ENCODE measurements at regions not wholly inside any gene's neighbourhood (a gene's known extent, or its start where the extent isn't known, plus 50 kb on each side); places are given as distances from the start of the nearest gene placed in this dataset.
"Not testable (repeated sequence)": the region's sequence is repeated elsewhere in the genome, so short reads cannot be mapped to it uniquely, and the experiment has no call there.

DNA sequence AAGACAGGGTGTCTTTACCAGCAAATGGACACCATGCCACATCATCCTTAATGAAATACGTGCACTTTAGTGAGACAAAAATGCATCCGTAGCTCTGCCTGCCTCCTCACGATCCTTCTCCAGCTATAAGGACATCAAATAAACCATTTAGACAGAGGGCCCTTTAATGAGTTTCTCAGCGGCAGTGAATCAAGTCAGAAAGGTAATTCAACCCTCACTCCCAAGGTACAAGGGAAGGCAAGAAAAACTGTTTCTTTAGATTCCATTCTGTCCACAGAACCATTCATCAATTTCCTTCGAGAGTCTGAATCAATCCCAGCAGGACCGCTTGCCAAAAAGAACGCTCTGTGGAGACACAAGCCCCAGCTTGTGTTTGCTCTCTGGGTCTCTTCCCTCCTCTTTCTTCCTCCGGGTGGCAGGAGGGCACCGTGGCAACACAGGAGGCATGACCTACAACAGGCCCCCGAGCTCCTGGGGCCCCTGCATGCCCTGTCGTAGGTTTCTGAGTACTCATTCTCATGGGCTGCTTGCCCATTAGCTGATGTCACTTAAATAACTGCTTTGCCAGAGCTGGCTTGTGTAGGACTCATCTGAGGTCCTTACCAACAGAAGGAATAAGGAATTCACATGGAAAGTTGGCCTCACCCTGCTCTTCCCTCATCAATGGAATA lies 297.8 kb upstream of the PRKCQ start:
- DNase-seq (ENCODE audit: low spot score) = no peak

DNA sequence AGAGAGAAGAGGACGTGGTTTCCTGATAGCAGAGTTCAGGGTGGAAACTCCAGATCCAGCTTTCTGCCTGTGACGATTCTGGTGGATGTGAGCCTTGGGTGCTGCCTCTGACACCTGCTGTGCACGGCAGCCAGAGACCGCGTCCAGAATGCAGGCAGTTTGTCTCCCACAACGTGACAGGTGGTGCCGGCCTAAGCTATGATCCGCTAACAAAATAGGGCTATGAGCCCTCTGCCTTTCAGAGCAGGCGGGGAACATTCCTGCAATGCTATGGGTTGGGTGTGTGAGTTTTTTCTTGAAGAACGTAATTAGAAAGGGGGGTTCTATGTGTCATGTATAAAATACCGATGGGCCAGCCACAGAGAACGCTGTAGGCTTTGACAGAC lies 297.3 kb upstream of the PRKCQ start:
- DNase-seq (ENCODE audit: low spot score) = no peak

DNA sequence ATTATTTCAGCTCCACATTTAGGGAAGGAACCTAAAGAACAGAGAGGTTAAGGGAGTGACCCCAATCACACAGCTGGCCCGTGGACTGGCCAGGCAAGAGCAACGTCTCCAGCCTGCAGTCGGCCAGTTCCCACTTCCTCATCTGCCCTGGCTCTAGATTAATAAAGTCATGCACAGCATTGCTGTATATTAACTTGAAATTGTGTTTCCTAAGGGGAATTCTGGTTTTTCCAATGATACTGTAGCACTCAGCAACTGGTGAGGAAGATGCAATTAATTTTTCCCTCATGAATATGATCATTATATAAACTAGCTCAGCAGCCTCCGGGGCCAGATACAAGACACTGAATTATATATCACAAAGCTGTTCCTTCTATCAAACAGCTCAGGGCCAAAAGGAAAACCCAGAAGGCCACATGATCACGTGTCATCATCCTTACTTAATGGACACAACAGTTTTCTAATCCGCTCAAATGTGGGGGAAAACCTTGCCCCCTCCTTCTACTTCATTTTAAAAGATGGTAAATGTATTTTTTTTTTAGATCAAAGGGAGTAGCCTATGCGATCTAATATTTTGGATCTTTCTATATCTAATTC lies 295.3 kb upstream of the PRKCQ start:
- no peak for DNase-seq (ENCODE audit: low spot score)

DNA sequence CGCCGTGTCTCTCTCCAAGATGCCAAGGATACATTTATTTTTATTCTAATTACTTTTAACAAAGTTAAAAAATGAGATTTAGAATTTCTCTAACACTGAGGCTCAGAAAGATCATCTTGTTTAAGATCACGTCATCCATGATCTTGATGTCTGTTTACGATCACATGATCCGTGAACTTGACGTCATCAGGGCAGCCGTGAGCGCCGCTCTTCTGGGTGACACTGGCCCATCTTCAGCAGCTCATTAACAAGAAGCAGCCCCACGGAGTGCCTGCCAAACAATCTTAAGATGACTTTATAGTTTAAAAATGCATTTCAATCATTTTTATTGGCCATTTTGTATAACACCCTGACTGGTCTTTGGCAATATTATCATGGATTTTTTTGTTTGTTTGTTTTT lies 291.1 kb upstream of the PRKCQ start:
- DNase-seq (ENCODE audit: low spot score) = no peak

DNA sequence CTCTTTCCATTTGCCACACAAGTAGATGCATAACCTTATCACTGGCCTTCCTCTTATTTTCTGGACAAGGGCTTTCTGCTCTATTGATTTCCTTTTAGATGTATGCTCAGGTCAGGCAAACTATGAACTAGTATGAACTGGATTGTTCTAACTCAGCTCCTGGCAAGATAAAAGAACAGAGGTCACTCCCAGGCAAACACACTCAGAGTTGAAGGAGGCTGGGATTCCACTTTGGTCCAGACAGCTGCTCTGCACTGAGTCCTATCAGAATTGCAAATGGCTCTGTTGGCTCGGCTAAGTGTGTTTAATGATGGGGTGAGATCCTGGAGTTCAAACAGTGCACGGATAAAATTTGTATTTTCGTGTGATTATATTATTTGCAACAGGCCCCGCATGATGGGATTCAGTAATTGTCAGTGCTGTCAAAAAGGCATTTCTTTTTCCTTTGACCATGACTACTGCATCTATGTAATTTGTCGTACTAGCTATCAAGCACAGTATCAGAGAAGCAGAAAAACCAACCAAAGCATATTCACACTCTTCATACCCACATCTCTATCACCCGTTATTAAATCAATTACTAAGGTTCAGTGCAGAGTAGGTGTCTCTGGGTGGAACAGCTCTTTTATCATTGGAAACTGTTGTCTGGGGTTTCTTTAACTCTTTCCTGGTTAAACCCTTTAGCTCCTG lies 288.1 kb upstream of the PRKCQ start:
- DNase-seq (ENCODE audit: low spot score) = no peak

DNA sequence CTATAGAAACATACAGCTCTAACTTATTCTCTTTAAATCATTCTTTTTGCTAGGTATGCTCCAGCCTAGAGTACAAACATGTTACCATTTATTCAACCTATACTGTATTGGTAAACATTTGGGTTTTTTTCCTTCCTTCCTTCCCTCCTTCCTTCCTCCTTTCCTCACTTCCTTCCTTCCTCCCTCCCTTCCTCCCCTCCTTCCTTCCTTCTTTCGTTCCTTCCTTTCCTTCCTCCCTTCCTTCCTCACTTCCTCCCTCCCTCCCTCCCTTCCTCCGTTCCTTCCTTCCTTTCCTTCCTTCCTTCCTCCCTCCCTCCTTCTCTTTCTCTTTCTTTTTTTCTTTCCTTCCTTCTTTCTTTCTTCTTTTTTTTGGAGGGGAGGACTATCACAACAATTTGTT lies 286.7 kb upstream of the PRKCQ start:
- DNase-seq (ENCODE audit: low spot score) = no peak

DNA sequence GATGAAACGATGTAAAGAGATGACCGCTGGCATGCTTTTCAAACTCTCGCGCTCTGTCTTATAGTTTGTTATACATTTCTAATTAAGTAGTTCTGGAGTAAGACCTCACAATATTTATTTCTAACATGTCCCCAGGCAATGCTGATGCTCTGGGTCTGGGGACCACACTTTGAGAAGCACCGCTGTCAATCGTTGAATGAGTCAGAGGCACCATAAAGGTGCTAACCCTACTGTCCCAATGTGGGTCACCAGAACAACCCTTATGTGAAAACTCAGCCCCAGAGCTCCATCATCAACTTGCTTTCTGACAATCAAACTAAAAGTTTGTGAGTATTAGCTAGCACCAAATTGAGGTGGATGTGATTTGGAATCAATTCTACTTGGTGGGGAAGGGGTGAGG lies 284.1 kb upstream of the PRKCQ start:
- DNase-seq (ENCODE audit: low spot score) = no peak

DNA sequence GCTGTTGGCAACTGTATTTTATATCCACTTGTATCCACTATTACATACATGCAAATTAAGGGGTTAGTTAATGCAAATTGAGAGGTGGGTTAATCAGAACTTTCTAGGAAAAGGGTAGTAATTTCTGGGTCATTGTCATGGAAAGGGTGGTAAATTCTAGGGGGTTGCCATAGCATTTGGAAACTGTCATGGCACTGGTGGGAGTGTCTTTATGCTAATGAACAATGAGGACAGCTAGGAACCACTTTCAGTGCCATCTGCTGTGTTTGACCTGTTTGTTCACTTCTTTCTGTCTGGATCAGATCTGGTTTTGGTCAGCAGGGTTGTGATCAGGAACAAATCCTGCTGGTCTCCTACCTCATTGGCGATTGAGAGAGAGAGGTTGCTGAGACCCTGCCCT lies 283.3 kb upstream of the PRKCQ start:
- DNase-seq (ENCODE audit: low spot score) = no peak

DNA sequence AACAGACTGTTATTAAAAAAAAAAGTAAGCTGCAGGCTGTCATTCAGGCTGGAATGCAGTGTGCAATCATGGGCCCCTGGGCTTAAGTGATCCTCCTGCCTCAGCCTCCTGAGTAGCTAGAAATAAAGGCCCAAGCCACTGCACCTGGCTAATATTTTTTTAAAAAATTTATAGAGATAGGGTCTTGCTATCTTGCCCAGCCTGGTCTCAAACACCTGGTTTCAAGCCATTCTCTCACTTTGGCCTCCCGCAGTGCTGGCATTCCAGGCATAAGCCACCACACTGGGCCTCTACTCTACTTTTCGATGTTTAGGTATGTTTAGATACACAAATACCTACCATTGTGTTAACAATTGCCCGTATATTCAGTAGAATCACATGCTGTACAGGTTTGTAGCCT lies 270.4 kb upstream of the PRKCQ start:
- DNase-seq (ENCODE audit: low spot score) = no peak

DNA sequence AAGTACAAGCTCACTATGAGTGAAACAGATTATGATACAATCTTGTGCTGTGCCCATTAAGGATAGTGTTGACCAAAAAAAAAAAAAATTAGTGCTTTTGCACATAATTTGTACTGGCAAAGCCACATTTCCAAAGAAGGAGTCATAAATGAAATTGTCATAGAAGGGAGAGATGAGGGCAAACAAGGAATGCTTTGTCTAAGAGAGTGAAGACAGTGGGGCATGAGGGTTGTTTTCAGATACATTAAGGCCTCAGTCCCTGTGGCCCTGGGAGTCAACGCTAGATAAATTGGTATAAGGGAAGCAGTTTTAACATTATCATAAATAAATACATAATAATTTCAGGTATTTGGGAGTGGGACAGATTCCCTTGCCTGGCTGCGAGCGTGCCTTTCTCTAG lies 267.5 kb upstream of the PRKCQ start:
- DNase-seq (ENCODE audit: low spot score) = no peak

DNA sequence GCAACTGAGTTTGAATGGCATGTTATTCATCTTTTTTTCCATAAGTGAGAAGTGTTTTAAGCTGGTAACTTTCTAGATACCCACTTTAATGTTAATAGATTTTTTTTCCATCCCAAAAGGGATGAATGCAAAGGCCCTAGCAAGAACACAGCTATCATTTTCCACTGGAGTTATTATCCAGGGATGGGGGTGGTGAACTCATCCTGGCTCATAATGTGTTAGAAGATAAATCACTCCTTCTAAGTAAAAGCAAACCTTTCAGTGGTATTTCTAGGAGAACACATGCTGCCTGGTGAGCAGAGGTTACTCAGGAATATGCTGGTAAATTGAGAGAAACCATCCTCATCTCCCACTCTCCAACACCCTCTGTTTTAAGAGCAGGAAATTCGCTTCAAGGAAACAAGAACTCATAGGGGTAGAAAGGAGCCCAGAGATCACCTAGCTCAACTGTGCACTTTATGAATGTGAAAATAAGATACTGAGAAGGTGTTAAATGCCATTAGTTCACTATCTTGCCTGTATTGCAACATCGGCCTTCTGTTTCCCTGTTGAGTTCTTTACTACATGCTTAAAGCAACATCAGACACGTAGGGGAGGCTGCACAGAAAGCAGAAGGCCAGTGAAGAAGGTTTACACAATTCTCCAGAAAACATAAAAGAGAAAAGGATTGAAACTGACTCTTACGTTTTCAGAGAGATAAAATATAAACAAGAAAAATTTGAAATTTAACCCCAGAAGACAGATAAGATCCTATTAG lies 264.0 kb upstream of the PRKCQ start:
- DNase-seq (ENCODE audit: low spot score) = no peak

DNA sequence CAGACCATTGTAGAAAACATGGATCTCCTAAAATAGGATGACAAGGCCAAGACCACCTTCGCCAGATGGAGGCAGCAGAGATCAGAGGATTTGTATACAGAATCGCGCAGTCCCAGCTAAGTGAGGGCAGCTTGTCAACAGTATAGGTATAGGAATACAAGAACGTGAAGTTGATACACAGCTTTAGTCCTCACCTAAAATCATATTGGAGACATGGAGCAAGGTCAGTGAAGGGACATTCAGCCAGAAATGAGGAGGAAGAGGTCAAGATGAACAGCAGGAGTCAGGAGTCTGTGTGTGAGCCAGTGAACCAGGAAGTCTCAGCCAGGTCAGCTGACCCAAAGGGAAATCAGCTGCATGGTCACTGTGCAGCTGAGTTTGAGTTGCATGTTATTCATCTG lies 263.4 kb upstream of the PRKCQ start:
- DNase-seq (ENCODE audit: low spot score) = peak; percentile 13

DNA sequence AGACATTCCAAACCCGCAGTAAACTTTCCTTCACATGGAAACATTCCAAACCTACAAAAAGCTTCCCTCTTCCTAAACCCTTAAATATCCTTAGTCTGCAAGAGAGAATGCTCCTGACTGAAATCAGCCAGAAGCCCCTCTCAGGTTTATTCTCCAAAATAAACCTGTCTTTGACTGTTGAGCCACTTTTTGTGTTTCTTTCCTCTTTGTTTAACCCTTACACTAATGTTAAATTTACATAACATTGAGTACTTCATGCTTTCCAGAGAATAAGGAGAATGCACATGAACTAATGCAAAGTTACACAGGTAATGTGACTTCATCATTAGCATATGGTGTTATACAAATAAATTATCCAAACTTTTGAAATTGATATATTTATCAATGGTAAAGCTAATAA lies 262.6 kb upstream of the PRKCQ start:
- DNase-seq (ENCODE audit: low spot score) = no peak

DNA sequence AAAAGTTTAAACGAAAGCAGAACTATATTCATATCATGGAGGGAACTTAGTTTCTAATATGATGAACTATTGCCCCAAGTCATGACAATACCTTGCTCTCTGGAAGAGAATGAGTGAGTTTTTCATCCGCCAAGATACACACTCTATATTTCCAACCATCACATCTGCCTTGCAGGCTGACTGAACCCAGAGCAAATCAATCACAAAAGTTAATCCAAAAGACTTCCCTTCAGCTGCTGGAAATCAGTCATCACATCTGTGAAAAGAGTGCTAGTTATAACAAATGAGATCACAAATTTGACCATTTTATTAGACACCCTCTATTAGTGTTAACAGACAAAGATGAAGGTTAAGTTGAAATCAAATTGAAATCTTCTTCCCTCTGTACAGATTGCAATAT lies 261.7 kb upstream of the PRKCQ start:
- no peak for DNase-seq (ENCODE audit: low spot score)

DNA sequence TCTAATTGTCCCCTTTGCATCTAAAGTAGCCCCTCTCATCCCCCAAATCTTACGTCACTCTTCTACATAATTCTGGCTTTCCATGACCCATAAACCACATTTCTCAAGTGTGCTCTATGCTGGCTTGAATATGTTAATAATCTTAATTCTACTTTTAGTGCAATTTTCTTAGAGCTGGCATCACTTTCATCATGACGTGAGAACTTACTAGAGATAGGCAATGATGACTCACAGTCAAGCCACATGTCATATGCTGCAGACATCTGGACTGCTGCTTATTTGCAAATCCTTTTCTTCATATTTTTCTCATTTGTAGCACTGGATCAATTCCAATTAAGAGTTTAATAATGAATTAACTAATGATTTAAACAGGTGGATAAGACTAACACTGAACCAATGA lies 260.7 kb upstream of the PRKCQ start:
- no peak for DNase-seq (ENCODE audit: low spot score)

DNA sequence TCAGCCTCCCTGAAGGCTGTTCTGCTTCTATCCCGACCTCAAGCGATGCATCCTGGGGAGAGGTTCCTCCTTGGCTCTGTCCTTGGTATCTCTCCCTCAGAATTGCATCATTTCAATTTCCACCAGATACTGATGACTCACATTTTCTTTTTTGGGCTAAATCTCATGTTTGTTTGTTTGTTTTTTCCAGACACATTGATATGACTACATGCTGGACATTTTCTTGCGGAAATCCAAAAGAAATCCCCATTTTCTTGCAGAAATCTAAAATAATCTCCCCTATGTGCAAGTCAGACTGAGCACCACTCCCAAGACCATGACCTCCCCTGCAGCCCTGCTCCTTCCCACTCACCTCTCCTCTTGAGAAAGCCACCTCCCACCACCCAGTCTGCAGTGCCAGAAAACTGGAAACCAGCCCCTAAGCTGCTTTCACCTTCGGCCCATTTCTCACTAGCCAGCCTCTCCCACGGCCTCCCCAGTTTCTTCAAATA lies 260.2 kb upstream of the PRKCQ start:
- DNase-seq (ENCODE audit: low spot score) = no peak

DNA sequence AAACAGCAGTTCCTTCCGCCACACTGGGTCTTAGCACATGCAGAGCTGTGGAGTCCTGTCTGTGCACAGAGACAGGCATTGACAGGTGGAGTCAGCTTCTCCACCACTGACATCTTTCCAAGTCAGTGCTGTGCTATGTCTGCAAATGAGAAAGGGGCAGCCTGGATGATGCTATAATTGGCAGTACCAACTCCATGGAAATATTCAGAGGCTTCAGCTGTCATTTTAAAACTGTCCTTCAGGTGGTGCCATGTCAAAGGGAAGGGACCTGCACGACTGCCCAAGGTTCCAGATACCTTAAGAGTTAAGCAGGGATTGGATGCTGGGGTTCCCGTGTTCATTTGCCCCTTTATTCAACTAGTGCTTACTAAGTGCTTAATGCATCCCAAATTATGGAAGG lies 258.0 kb upstream of the PRKCQ start:
- peak; percentile 4 for DNase-seq (ENCODE audit: low spot score)

DNA sequence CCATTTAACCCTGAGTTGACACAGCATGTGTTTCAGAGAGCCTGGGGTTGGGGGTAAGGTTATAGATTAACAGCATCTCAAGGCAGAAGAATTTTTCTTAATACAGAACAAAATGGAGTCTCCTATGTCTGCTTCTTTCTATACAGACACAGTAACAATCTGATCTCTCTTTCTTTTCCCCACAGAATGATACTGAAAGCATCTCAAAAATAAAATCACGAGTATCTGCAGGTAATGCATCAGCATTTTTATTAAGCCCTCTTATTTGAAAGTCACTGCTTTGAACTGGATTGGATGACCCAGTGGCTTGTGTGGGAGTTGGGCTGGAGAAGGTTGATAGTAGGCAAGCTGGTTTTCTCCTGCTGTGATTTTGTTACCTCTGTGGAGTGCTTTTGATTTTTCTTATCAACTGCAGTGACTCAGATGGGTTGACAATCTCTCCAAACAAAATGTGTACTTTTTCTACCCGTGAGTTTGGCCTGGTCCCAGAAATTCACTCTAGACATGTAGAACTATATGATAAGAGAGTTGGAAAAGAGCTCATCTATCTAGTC lies 253.5 kb upstream of the PRKCQ start:
- DNase-seq (ENCODE audit: low spot score) = no peak

DNA sequence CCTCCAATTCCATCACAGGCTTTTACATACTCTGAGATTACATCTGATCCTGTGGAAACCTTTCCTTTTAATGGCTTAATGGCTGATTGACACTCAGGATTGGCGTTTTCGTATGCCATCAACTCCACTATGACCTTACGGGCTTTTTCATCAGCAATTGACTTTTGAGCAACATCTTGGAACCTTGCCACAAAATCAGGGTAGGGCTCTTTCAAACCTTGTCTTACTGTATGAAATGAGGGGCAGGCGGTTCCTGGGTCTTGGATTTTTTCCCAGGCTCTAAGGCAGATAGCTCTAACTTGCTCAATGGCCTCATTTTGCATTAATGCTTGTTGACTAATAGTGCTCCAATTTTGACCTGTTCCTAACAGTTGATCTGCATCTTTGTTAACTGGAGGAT lies 250.9 kb upstream of the PRKCQ start:
- DNase-seq (ENCODE audit: low spot score) = not testable (repeated sequence)

DNA sequence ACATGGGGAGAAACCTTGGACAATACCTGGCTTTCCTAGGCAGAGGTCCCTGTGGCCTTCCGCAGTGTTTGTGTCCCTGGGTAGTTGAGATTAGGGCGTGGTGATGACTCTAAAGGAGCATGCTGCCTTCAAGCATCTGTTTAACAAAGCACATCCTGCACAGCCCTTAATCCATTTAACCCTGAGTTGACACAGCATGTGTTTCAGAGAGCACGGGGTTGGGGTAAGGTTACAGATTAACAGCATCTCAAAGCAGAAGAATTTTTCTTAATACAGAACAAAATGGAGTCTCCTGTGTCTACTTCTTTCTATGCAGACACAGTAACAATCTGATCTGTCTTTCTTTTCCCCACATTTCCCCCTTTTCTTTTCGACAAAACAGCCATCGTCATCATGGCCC lies 244.7 kb upstream of the PRKCQ start:
- DNase-seq (ENCODE audit: low spot score) = not testable (repeated sequence)

DNA sequence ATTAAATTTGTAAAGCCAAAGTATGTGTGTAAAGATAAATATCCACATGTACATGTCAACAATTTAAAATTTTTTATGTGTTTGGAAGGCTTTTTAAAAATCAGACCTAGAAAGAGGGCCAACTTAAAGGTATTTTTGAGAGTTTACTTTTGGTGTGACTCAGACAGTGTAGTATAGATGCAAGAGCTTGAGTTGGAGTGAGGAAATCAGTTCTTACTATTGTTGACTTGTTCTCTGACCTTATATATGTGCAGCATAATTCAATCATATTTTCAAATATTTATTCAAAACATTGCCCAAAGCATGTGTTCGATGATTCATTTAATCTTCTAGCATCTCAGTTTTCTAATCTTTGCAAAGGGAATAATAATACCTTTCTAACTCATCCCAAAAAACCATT lies 243.7 kb upstream of the PRKCQ start:
- DNase-seq (ENCODE audit: low spot score) = no peak

DNA sequence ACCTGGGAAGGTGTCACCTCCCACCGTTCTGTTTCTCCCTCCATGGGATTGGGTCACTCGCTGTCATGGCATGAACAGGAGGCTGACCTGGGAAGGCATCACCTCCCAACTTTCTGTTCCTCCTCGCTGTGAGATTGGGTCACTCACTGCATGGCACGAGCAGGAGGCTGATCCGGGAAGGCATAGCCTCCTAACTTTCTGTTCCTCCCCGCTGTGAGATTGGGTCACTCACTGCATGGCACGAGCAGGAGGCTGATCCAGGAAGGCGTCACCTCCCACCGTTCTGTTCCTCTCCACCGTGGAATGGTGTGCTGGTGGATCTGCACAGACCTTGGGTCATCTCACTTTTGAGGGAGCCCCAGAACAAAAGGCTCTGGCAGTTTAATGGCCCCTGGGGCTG lies 239.2 kb upstream of the PRKCQ start:
- no peak for DNase-seq (ENCODE audit: low spot score)
